H9 (cell line): ENCODE measurements at regions not wholly inside any gene's neighbourhood (a gene's known extent, or its start where the extent isn't known, plus 50 kb on each side); places are given as distances from the start of the nearest gene placed in this dataset.

Experiments used
- DNase-seq: peaks from one replicate; pipeline ENCODE4 v3.0.0-alpha.2; 2017
- H2AFZ ChIP-seq: one replicate; pipeline ENCODE4 v1.6.1; 2013; ENCODE audit warnings: mild to moderate bottlenecking, low read length, control low read depth, moderate library complexity
- H2AK5ac ChIP-seq: 2 replicates; pipeline ENCODE4 v1.6.1; 2013; ENCODE audit warnings: low read length, control low read depth, mixed read lengths; ENCODE audit not compliant: insufficient read length
- H2BK120ac ChIP-seq: one replicate; pipeline ENCODE4 v1.6.1; 2013; ENCODE audit warnings: low read depth, mild to moderate bottlenecking, low read length, control low read depth, inconsistent platforms; ENCODE audit not compliant: poor library complexity, severe bottlenecking
- H2BK12ac ChIP-seq: 2 replicates; pipeline ENCODE4 v1.6.1; 2013; ENCODE audit warnings: low read length, control low read depth, mixed read lengths, low read depth; ENCODE audit not compliant: insufficient read length
- H2BK15ac ChIP-seq: 2 replicates; pipeline ENCODE4 v1.6.1; 2013; ENCODE audit warnings: low read depth, low read length, control low read depth
- H2BK20ac ChIP-seq: one replicate; pipeline ENCODE4 v1.6.1; 2013; ENCODE audit warnings: low read depth, mild to moderate bottlenecking, low read length, control low read depth, inconsistent platforms; ENCODE audit not compliant: poor library complexity, severe bottlenecking
- H2BK5ac ChIP-seq: 2 replicates; pipeline ENCODE4 v1.6.1; 2013; ENCODE audit warnings: low read length, control low read depth, mixed read lengths; ENCODE audit not compliant: insufficient read length
- H3K14ac ChIP-seq: 2 replicates; pipeline ENCODE4 v1.6.1; 2013; ENCODE audit warnings: low read length, control low read depth; ENCODE audit not compliant: insufficient read depth
- H3K18ac ChIP-seq: 2 replicates; pipeline ENCODE4 v1.6.1; 2013; ENCODE audit warnings: low read depth, mild to moderate bottlenecking, mixed read lengths, low read length, control low read depth; ENCODE audit not compliant: insufficient read length
- H3K23ac ChIP-seq: 2 replicates; pipeline ENCODE4 v1.6.1; 2013; ENCODE audit warnings: low read length, control low read depth, mixed read lengths, low read depth; ENCODE audit not compliant: insufficient read length
- H3K23me2 ChIP-seq: 2 replicates; pipeline ENCODE4 v1.6.1; 2013; ENCODE audit warnings: low read depth, mild to moderate bottlenecking, mixed read lengths, low read length, control low read depth; ENCODE audit not compliant: insufficient read length, poor library complexity, severe bottlenecking
- H3K27ac ChIP-seq: 2 replicates; pipeline ENCODE4 v1.5.1; 2013; ENCODE audit warnings: low read length, control low read depth, mixed read lengths, low read depth; ENCODE audit not compliant: insufficient read length
- H3K27me3 ChIP-seq: 2 replicates; pipeline ENCODE4 v1.6.1; 2013; ENCODE audit warnings: low read length, control low read depth, inconsistent platforms; ENCODE audit not compliant: insufficient read depth
- H3K4ac ChIP-seq: 2 replicates; pipeline ENCODE4 v1.6.1; 2013; ENCODE audit warnings: low read depth, mild to moderate bottlenecking, control low read depth, inconsistent platforms, low read length, moderate library complexity
- H3K4me1 ChIP-seq: 2 replicates; pipeline ENCODE4 v1.6.1; 2013; ENCODE audit warnings: low read length, control low read depth, inconsistent platforms; ENCODE audit not compliant: insufficient read depth
- H3K4me2 ChIP-seq: 2 replicates; pipeline ENCODE4 v1.6.1; 2013; ENCODE audit warnings: low read length, control low read depth, mixed read lengths; ENCODE audit not compliant: insufficient read length, insufficient read depth
- H3K56ac ChIP-seq: 2 replicates; pipeline ENCODE4 v1.6.1; 2013; ENCODE audit warnings: low read depth, mild to moderate bottlenecking, mixed read lengths, low read length, control low read depth; ENCODE audit not compliant: insufficient read length
- H3K79me1 ChIP-seq: 2 replicates; pipeline ENCODE4 v1.6.1; 2013; ENCODE audit warnings: low read depth, mild to moderate bottlenecking, moderate library complexity, low read length, control low read depth, inconsistent platforms; ENCODE audit not compliant: insufficient read depth, poor library complexity, severe bottlenecking
- H3K79me2 ChIP-seq: 2 replicates; pipeline ENCODE4 v1.6.1; 2013; ENCODE audit warnings: low read length, control low read depth, inconsistent platforms; ENCODE audit not compliant: insufficient read depth
- H3K9ac ChIP-seq: 2 replicates; pipeline ENCODE4 v1.6.1; 2013; ENCODE audit warnings: low read length, control low read depth, mixed read lengths; ENCODE audit not compliant: insufficient read length; ENCODE audit errors: extremely low read depth
- H3K9me3 ChIP-seq: one replicate; pipeline ENCODE4 v1.6.1; 2013; ENCODE audit warnings: low read depth, low read length, inconsistent platforms; ENCODE audit not compliant: control insufficient read depth
- H3T11ph ChIP-seq: one replicate; pipeline ENCODE4 v1.6.1; 2013; ENCODE audit warnings: mild to moderate bottlenecking, low read length, control low read depth, inconsistent platforms
- H4K20me1 ChIP-seq: one replicate; pipeline ENCODE4 v1.6.1; 2013; ENCODE audit not compliant: control insufficient read depth, insufficient read length, insufficient read depth
- H4K5ac ChIP-seq: 2 replicates; pipeline ENCODE4 v1.6.1; 2013; ENCODE audit warnings: low read depth, mild to moderate bottlenecking, mixed read lengths, low read length, control low read depth; ENCODE audit not compliant: insufficient read length
- H4K8ac ChIP-seq: replicated peaks from 2 replicates; pipeline ENCODE4 v1.6.1; 2013; ENCODE audit warnings: low read length, control low read depth, mixed read lengths, low read depth; ENCODE audit not compliant: insufficient read length
- H4K91ac ChIP-seq: 2 replicates; pipeline ENCODE4 v1.6.1; 2013; ENCODE audit warnings: low read depth, mild to moderate bottlenecking, moderate library complexity, mixed read lengths, low read length, control low read depth; ENCODE audit not compliant: insufficient read length
- H3K27ac Mint-ChIP-seq, 3 experiments: 2 replicates in 2 of 3; 3 replicates in 1 of 3; pipeline ENCODE4 v1.8.0; 2020 to 2021; ENCODE audit warnings: mixed read lengths in 3 of 3, mild to moderate bottlenecking in 1 of 3, moderate library complexity in 1 of 3
- H3K27me3 Mint-ChIP-seq: 2 replicates; pipeline ENCODE4 v1.8.0; 2021; ENCODE audit warnings: low read depth, mild to moderate bottlenecking, moderate library complexity, mixed read lengths
- H3K36me3 Mint-ChIP-seq, 3 experiments: 2 replicates in 2 of 3; 3 replicates in 1 of 3; pipeline ENCODE4 v1.8.0; 2020 to 2021; ENCODE audit warnings: low read depth in 3 of 3, mixed read lengths in 3 of 3; ENCODE audit not compliant: insufficient read depth in 1 of 3
- H3K4me1 Mint-ChIP-seq, 2 experiments: 2 replicates each; pipeline ENCODE4 v1.8.0; 2020; ENCODE audit warnings: mixed read lengths in 2 of 2
- H3K4me3 Mint-ChIP-seq, 2 experiments: 2 replicates in 1 of 2; 3 replicates in 1 of 2; pipeline ENCODE4 v1.8.0; 2020 to 2021; ENCODE audit warnings: mild to moderate bottlenecking in 2 of 2, mixed read lengths in 2 of 2, moderate library complexity in 1 of 2
- H3K9me3 Mint-ChIP-seq, 2 experiments: 2 replicates in 1 of 2; 3 replicates in 1 of 2; pipeline ENCODE4 v1.8.0; 2020; ENCODE audit warnings: mild to moderate bottlenecking in 2 of 2, mixed read lengths in 2 of 2, moderate library complexity in 1 of 2
- CTCF ChIP-seq: fragments of 200-600 bp; sonication (generic); conservative IDR thresholded peaks from 3 replicates; pipeline ENCODE4 v1.8.0; 2021; ENCODE audit warnings: antibody characterized with exemption, mild to moderate bottlenecking
- WGBS: extraction: QIAGEN DNeasy Blood & Tissue Kit; methylation state at CpG from one replicate; pipeline ENCODE4 v1.1.7; 2013; ENCODE audit warnings: missing lambda C conversion rate, low lambda C conversion rate, mixed read lengths; ENCODE audit not compliant: insufficient read length; ENCODE audit errors: extremely low coverage; 5-methylcytosine and 5-hydroxymethylcytosine counted together

GRCh38 chr9:86741311-86742208, 205.7 kb downstream of the GAS1 start:
- no peak overlapping the region for H2BK120ac ChIP-seq
- no peaks in the 10 kb centered on the region for H3K23me2 ChIP-seq
- no peaks in the 10 kb centered on the region for H3K79me2 ChIP-seq
- H3K27me3 ChIP-seq: no peaks in the 10 kb centered on the region
- peaks cover 2% of the 10 kb centered on the region for H4K20me1 ChIP-seq
- Mint-ChIP-seq H3K9me3 (no peaks in the 10 kb centered on the region; a peak in 1 of 5 replicates), H3K4me1 (no peaks in the 10 kb centered on the region), H3K4me3 (no peak overlapping the region), H3K27me3 (no peaks in the 10 kb centered on the region; the same call in 1 of the 2 replicates), H3K36me3 (no peaks in the 10 kb centered on the region), H3K27ac (no peak overlapping the region)
- no peak overlapping the region for H3T11ph ChIP-seq
- H3K18ac ChIP-seq: no peak overlapping the region
- WGBS: no CpG with 5 or more reads among the region's 8 CpGs
- H3K4me2 ChIP-seq: no peak overlapping the region
- no peak for TF ChIP-seq CTCF
- no peak overlapping the region for H3K27ac ChIP-seq
- no peak overlapping the region for H2BK15ac ChIP-seq
- no peaks in the 10 kb centered on the region for H3K9me3 ChIP-seq
- H2AFZ ChIP-seq: no peak overlapping the region
- H4K8ac ChIP-seq: no peak overlapping the region
- no peak for DNase-seq
- no peak overlapping the region for H3K14ac ChIP-seq
- no peak overlapping the region for H2BK20ac ChIP-seq
- H3K79me1 ChIP-seq: no peaks in the 10 kb centered on the region
- no peak overlapping the region for H2BK5ac ChIP-seq
- H4K91ac ChIP-seq: no peak overlapping the region
- H3K9ac ChIP-seq: no peak overlapping the region
- H3K4me1 ChIP-seq: no peaks in the 10 kb centered on the region
- no peak overlapping the region for H2BK12ac ChIP-seq
- H4K5ac ChIP-seq: no peak overlapping the region
- no peak overlapping the region for H3K23ac ChIP-seq
- H3K4ac ChIP-seq: no peak overlapping the region
- no peak overlapping the region for H2AK5ac ChIP-seq
- H3K56ac ChIP-seq: no peak overlapping the region
